VCaP (cell line): ENCODE measurements at regions not wholly inside any gene's neighbourhood (a gene's known extent, or its start where the extent isn't known, plus 50 kb on each side); places are given as distances from the start of the nearest gene placed in this dataset.
A peak's percentile ranks its signal among the peaks of the same experiment; 100 is the strongest.

ENCODE experiments used
- H3K27ac ChIP-seq: fragments of 450-650 bp; 2 replicates; pipeline ENCODE4 v1.5.1; 2017
- TF ChIP-seq, protein P1 (sequence below): fragments of 450-650 bp; conservative IDR thresholded peaks from 2 replicates; pipeline ENCODE4 v1.5.1; 2017; ENCODE audit warnings: mild to moderate bottlenecking, moderate library complexity

GRCh38 chr2:21392649-21393048, 268.9 kb downstream of the TDRD15 start:
- peak overlapping the region; percentile 60 for H3K27ac ChIP-seq
- TF ChIP-seq, protein P1, sequence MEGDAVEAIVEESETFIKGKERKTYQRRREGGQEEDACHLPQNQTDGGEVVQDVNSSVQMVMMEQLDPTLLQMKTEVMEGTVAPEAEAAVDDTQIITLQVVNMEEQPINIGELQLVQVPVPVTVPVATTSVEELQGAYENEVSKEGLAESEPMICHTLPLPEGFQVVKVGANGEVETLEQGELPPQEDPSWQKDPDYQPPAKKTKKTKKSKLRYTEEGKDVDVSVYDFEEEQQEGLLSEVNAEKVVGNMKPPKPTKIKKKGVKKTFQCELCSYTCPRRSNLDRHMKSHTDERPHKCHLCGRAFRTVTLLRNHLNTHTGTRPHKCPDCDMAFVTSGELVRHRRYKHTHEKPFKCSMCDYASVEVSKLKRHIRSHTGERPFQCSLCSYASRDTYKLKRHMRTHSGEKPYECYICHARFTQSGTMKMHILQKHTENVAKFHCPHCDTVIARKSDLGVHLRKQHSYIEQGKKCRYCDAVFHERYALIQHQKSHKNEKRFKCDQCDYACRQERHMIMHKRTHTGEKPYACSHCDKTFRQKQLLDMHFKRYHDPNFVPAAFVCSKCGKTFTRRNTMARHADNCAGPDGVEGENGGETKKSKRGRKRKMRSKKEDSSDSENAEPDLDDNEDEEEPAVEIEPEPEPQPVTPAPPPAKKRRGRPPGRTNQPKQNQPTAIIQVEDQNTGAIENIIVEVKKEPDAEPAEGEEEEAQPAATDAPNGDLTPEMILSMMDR: no peak

DNA sequence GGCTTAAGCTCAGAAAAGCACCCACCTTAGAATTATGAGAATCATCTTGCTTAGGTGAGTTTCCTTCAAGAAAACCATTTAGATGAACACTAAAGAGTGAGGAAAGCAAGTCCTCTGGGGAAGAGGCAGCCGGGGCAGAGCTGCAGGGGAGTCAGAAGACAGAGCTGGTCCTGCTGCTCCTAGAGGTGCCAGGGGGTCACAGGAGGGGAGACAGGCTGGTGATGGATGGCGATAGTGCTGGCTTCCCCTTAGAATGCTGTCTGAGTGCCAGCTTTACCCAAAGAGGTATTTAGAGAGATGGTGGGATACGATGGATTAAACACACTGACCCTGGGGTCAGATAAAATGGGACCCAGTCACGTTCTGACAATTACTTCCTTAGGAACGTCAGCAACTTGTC, 269.4 kb downstream of the TDRD15 start:
- TF ChIP-seq, protein P1: no peak
- H3K27ac ChIP-seq: peak overlapping the region; percentile 60; the same call in 1 of the 2 replicates

DNA sequence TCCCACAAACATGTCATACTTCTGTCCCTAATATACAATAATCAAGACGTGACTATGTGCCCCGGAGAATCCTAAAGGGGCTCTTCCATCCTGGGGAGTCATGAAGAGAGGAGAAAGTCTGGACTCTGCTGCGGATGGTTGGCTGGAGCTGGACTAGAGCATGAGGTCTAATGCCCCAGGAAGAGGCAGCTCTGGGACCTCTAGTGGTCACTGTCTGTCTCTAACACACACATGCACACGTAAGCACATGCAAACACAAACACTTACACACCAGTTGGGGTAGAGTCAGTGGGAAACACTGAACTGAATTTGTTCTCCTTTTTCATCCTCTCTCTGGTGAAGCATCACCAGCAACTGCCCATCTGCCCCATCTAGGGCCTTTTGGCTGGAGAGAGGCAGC, 271.6 kb downstream of the TDRD15 start:
- TF ChIP-seq, protein P1: peak; percentile 53
- no peak overlapping the region for H3K27ac ChIP-seq

DNA sequence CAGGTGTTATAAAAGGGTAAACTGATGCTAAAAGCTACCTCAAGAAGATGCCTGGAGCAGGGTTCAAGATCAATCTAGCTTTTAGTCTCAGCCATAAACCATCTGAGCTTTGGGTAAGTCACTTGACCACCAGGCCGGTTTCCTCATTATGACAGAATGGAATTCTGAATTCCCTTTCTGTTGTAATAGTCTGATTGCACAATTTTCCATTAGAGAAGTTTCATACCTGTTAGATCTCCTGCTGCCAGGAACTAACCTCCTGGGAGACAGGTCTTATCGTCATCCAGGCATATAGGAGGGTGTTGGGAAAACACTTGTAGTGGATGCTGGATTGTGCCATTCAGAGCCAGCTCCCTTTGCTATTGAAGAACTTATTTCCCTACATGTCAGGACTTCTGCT, 272.5 kb downstream of the TDRD15 start:
- TF ChIP-seq, protein P1: no peak
- no peak overlapping the region for H3K27ac ChIP-seq

DNA sequence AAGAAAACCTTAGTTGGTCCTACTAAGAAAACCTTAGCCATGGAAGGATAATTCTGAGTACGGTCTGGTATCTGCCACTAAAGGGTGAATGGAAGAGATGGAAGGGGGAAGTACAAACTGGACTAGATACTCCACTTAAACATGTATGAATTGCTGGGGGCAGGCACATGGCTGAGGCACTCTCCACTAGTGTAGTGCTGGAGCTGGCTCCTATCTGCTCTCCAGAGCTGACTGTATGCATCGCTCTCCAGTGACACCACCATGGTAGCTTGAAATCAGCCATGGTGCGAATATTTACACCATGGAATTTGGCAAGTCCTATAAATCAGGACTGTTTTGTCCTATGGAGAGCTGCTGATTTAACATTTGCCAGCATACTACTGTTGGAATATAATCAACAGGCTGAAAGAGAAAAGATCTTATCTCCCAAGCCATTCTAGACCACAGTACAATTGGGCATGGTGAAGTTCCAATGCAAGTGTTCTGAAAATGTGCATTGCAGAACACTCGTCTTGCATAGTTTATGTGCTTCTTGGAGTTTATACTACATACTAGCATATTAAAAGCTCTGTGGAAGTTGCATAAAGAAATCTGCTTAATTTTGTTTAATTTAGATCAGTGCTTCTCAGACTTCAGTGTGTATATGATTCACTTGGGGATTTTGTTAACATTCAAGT, 277.4 kb downstream of the TDRD15 start:
- H3K27ac ChIP-seq: no peak overlapping the region
- TF ChIP-seq, protein P1: no peak

- TF ChIP-seq, protein P1: no peak
- no peak overlapping the region for H3K27ac ChIP-seq
Measured at GRCh38 chr2:21404137-21404536, 280.4 kb downstream of the TDRD15 start.

DNA sequence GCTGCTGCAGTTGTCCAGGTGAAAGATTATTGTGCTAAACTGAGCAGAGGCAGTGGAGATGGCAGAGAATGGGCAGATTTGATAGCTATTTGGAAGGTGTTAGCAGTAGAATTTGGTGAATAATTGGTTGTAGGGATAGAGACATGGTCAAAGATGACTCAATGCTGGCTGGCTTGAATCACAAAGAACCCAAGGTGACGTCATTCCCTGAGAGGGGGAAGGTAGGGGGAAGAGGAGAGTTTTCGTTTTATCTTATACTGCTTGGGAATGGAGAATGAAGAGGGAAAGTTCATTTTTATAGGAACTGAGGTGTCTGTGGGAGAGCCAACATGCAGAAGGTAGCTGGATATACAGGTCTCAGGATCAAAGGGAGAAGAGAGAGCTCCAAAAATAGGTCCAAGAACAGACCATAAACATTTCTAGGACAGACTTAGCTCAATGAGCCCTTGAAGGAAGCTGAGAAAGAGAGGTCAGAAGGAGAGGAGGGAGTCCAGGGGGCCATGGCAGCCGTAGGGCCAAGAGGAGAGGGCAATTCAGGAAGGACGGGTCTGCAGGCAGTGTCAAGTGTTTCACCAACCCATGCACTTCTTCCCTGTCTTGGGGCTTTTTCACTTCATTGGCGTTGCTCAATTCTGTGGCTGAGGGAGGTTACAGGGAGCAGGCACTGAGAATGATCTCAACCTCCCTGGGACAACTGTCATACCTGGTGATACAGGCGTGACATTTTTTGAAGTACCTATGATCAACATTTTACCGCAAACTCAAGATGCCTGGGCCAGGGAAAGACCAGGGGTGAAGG, 281.3 kb downstream of the TDRD15 start:
- no peak overlapping the region for H3K27ac ChIP-seq

More for the DNA sequence above, 281.3 kb downstream of the TDRD15 start:
- TF ChIP-seq, protein P1: no peak
